ENCODE measurements at regions not wholly inside any gene's neighbourhood (a gene's known extent, or its start where the extent isn't known, plus 50 kb on each side); places are given as distances from the start of the nearest gene placed in this dataset.
"Not testable (repeated sequence)": the region's sequence is repeated elsewhere in the genome, so short reads cannot be mapped to it uniquely, and the experiment has no call there.

DNA sequence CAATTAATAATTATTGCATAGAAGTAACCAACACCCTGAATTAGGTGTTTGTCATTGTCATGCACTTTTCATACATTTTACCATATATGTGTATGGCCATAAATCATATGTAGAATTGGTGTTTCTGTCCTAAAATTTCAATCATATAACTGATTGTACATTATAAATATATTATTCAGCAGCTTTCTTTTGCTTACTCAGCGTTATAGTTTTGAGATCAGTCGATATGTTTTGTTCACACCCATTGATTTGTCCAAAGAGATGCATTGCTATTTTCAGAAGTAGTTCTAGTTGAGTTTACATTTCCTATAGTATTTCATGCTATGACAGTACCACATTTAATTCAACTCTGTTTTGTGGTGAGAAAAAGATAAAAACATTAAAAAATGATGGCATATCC lies 50.5 kb upstream of the PARP4 start:
- H3K27ac ChIP-seq (ENCODE audit: low read depth in 2 of 2, low read length in 1 of 2): no peak overlapping the region
- H3K27me3 ChIP-seq (ENCODE audit: insufficient read depth): no peaks in the 10 kb centered on the region; the same call in 1 of the 2 replicates
- no peaks in the 10 kb centered on the region; a peak in 1 of 4 replicates for H3K4me1 ChIP-seq (ENCODE audit: control insufficient read depth in 1 of 2, insufficient read depth in 2 of 2, low read depth in 1 of 2, low read length in 1 of 2)
- H3F3A ChIP-seq (replicated peaks; ENCODE audit: insufficient read depth): no peaks in the 10 kb centered on the region
- no peaks in the 10 kb centered on the region for H3K79me2 ChIP-seq (ENCODE audit: insufficient read depth)
- H3K4me2 ChIP-seq: no peak overlapping the region
- no peak for TF ChIP-seq NFIC (IDR thresholded peaks at IDR 0.05; ENCODE audit: borderline replicate concordance)
- no peak for TF ChIP-seq CHD2 (IDR thresholded peaks at IDR 0.05; ENCODE audit: low read length, partially characterized antibody)
- TF ChIP-seq, protein P1, sequence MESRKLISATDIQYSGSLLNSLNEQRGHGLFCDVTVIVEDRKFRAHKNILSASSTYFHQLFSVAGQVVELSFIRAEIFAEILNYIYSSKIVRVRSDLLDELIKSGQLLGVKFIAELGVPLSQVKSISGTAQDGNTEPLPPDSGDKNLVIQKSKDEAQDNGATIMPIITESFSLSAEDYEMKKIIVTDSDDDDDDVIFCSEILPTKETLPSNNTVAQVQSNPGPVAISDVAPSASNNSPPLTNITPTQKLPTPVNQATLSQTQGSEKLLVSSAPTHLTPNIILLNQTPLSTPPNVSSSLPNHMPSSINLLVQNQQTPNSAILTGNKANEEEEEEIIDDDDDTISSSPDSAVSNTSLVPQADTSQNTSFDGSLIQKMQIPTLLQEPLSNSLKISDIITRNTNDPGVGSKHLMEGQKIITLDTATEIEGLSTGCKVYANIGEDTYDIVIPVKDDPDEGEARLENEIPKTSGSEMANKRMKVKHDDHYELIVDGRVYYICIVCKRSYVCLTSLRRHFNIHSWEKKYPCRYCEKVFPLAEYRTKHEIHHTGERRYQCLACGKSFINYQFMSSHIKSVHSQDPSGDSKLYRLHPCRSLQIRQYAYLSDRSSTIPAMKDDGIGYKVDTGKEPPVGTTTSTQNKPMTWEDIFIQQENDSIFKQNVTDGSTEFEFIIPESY (IDR thresholded peaks at IDR 0.05; ENCODE audit: borderline replicate concordance, low read depth): no peak
- TF ChIP-seq, protein P2, sequence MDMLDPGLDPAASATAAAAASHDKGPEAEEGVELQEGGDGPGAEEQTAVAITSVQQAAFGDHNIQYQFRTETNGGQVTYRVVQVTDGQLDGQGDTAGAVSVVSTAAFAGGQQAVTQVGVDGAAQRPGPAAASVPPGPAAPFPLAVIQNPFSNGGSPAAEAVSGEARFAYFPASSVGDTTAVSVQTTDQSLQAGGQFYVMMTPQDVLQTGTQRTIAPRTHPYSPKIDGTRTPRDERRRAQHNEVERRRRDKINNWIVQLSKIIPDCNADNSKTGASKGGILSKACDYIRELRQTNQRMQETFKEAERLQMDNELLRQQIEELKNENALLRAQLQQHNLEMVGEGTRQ (IDR thresholded peaks at IDR 0.05; ENCODE audit: borderline replicate concordance, low read depth, low read length): no peak
- TF ChIP-seq FOXJ3 (CRISPR knock-in tag; IDR thresholded peaks at IDR 0.05): no peak
- TF ChIP-seq EP300 (IDR thresholded peaks at IDR 0.05; ENCODE audit: borderline replicate concordance in 1 of 2, low read depth in 1 of 2, low read length in 1 of 2): no peak
- no peak for TF ChIP-seq RCOR1 (IDR thresholded peaks at IDR 0.05; ENCODE audit: low read length)
- TF ChIP-seq TAF1 (IDR thresholded peaks at IDR 0.05; ENCODE audit: borderline replicate concordance, low read depth, low read length): no peak
- TF ChIP-seq FOSL2 (IDR thresholded peaks at IDR 0.05; ENCODE audit: borderline replicate concordance, low read depth): no peak
- TF ChIP-seq RAD21 (IDR thresholded peaks at IDR 0.05; ENCODE audit: low read length): no peak
- no peak overlapping the region for H3K4me3 ChIP-seq (ENCODE audit: low read depth in 2 of 2, low read length in 1 of 2)
- H4K20me1 ChIP-seq (ENCODE audit: insufficient read depth): no peaks in the 10 kb centered on the region
- H2AFZ ChIP-seq (ENCODE audit: low read depth): no peak overlapping the region
- no peaks in the 10 kb centered on the region for H3K9me3 ChIP-seq
- CTCF ChIA-PET: no interaction called here
- 61% methylated on average over 2 of the region's 2 CpGs for WGBS (ENCODE audit: low lambda C conversion rate)
- no peaks in the 10 kb centered on the region for H3K36me3 ChIP-seq (replicated peaks in 1 of 2; ENCODE audit: control insufficient read depth in 1 of 2, insufficient read depth in 2 of 2, low read length in 1 of 2)
- no peaks in the 10 kb centered on the region for H3K9me2 ChIP-seq
- H3K9ac ChIP-seq: no peak overlapping the region
- POLR2A ChIA-PET: no interaction called here
- no peak for DNase-seq

DNA sequence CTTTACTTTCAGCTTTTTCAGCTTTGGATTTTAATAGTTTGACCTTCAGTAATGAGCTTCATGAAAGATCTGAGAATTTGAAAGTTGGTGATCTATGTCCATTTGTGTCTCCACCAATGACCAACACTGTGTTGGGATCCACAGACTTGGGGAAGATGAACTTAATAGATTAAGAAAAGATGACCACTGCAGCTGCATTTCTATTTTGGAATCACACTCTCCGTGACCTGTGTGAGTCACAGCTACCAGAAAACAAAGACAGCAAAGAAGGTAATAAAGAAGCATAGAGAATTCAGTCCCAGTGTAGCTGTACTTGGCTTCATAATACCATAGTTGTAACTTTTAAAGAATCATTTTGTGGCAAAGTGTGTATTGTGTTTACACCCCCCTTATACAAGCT lies 51.4 kb upstream of the PARP4 start:
- 0 out of 2 replicates have a peak, but pooled peaks have one; percentile 15 for TF ChIP-seq RXRA (IDR thresholded peaks at IDR 0.05; ENCODE audit: borderline replicate concordance, low read depth)
- peak; percentile 3; the same call in 1 of the 2 replicates for TF ChIP-seq FOSL2 (IDR thresholded peaks at IDR 0.05; ENCODE audit: borderline replicate concordance, low read depth)
- WGBS (ENCODE audit: low lambda C conversion rate): 12% methylated on average over 1 of the region's 1 CpG
- H3K27me3 ChIP-seq (ENCODE audit: insufficient read depth); H3K36me3 ChIP-seq (replicated peaks in 1 of 2; ENCODE audit: control insufficient read depth in 1 of 2, insufficient read depth in 2 of 2, low read length in 1 of 2); H3K9me2 ChIP-seq; H3K9me3 ChIP-seq; CTCF ChIA-PET; H3K79me2 ChIP-seq (ENCODE audit: insufficient read depth); H3K4me3 ChIP-seq (ENCODE audit: low read depth in 2 of 2, low read length in 1 of 2); H3K27ac ChIP-seq (ENCODE audit: low read depth in 2 of 2, low read length in 1 of 2); H3K9ac ChIP-seq; DNase-seq; POLR2A ChIA-PET; H3K4me1 ChIP-seq (ENCODE audit: control insufficient read depth in 1 of 2, insufficient read depth in 2 of 2, low read depth in 1 of 2, low read length in 1 of 2); H4K20me1 ChIP-seq (ENCODE audit: insufficient read depth); H2AFZ ChIP-seq (ENCODE audit: low read depth); H3F3A ChIP-seq (replicated peaks; ENCODE audit: insufficient read depth): not testable (repeated sequence)
- peak overlapping the region; percentile 33; the same call in 1 of the 2 replicates for H3K4me2 ChIP-seq
